ENCODE measurements at regions not wholly inside any gene's neighbourhood (a gene's known extent, or its start where the extent isn't known, plus 50 kb on each side); places are given as distances from the start of the nearest gene placed in this dataset.

DNA sequence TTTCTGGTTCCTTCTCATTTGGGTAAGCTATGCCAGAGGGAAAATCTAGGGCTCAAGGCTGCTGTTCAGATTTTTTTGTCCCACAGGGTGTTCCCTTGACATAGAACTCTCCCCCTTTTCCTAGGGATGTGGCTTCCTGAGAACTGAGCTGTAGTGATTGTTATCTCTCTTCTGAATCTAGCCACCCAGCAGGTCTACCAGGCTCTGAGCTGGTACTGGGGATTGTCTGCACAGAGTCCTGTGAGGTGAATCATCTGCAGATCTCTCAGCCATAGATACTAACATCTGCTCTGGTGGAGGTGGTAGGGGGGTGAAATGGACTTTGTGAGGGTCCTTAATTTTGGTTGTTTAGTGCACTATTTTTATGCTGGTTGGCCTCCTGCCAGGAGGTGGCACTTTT is 167.3 kb upstream of the PGR start:
- Histone ChIP-seq H3K9me3 (ENCODE audit: low read length) (no peaks in the 10 kb centered on the region), H3K4me3 (ENCODE audit: low read depth, low read length, poor library complexity, severe bottlenecking) (no peak overlapping the region), H3K4me1 (ENCODE audit: insufficient read depth, low read length, severe bottlenecking) (no peaks in the 10 kb centered on the region), H3K27ac (ENCODE audit: low read depth, low read length, poor library complexity, severe bottlenecking) (no peak overlapping the region), H3K9me2 (ENCODE audit: low read depth, low read length) (no peaks in the 10 kb centered on the region), H3K79me2 (ENCODE audit: insufficient read depth, low read length) (no peaks in the 10 kb centered on the region), H2AFZ (ENCODE audit: low read length) (no peak overlapping the region), H4K20me1 (ENCODE audit: insufficient read depth, low read length) (no peaks in the 10 kb centered on the region), H3K4me2 (ENCODE audit: low read length) (no peak overlapping the region), H3K36me3 (ENCODE audit: insufficient read depth, low read length) (no peaks in the 10 kb centered on the region), H3K9ac (ENCODE audit: low read length) (no peak overlapping the region), H3F3A (ENCODE audit: insufficient read depth, low read length) (no peaks in the 10 kb centered on the region), H3K27me3 (ENCODE audit: insufficient read depth, low read length) (no peaks in the 10 kb centered on the region)
- no peak for TF ChIP-seq EZH2 (IDR thresholded peaks at IDR 0.05; ENCODE audit: borderline replicate concordance, low read length)
- no peak for TF ChIP-seq CTCF (IDR thresholded peaks at IDR 0.05; ENCODE audit: low read length)

GRCh38 chr11:101292661-101293240 is 163.1 kb upstream of the PGR start:
- H2AFZ ChIP-seq (ENCODE audit: low read length) = no peak overlapping the region
- H3K9me2 ChIP-seq (ENCODE audit: low read depth, low read length) = no peaks in the 10 kb centered on the region
- no peaks in the 10 kb centered on the region for H3K27me3 ChIP-seq (ENCODE audit: insufficient read depth, low read length)
- H3K27ac ChIP-seq (ENCODE audit: low read depth, low read length, poor library complexity, severe bottlenecking) = no peak overlapping the region
- H3K9ac ChIP-seq (ENCODE audit: low read length) = no peak overlapping the region
- H3K79me2 ChIP-seq (ENCODE audit: insufficient read depth, low read length) = no peaks in the 10 kb centered on the region
- H3F3A ChIP-seq (ENCODE audit: insufficient read depth, low read length) = no peaks in the 10 kb centered on the region
- no peaks in the 10 kb centered on the region for H4K20me1 ChIP-seq (ENCODE audit: insufficient read depth, low read length)
- no peaks in the 10 kb centered on the region for H3K4me1 ChIP-seq (ENCODE audit: insufficient read depth, low read length, severe bottlenecking)
- no peak overlapping the region for H3K4me3 ChIP-seq (ENCODE audit: low read depth, low read length, poor library complexity, severe bottlenecking)
- H3K4me2 ChIP-seq (ENCODE audit: low read length) = no peak overlapping the region
- H3K9me3 ChIP-seq (ENCODE audit: low read length) = no peaks in the 10 kb centered on the region
- no peak for TF ChIP-seq EZH2 (IDR thresholded peaks at IDR 0.05; ENCODE audit: borderline replicate concordance, low read length)
- TF ChIP-seq CTCF (IDR thresholded peaks at IDR 0.05; ENCODE audit: low read length) = no peak
- no peaks in the 10 kb centered on the region for H3K36me3 ChIP-seq (ENCODE audit: insufficient read depth, low read length)

DNA sequence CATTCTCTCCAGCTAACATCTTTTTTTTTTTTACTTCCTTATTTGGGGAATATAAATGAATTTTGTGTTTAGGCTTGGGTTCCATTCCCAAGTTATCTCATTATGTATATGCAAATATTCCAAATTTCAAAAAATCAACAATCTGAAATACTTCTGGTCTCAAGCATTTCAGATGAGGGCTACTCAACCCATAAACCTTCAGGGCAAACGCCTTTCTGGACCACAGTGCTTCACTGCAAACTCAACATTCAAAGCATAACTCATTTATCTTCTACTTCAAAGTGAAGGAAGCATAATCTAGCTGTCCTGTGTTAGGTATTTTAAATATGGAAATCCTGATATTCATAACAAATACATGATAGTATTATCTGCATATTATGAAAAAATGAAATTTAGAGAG is 161.7 kb upstream of the PGR start:
- Histone ChIP-seq H3K36me3 (ENCODE audit: insufficient read depth, low read length) (no peaks in the 10 kb centered on the region), H3K27me3 (ENCODE audit: insufficient read depth, low read length) (no peaks in the 10 kb centered on the region), H3K27ac (ENCODE audit: low read depth, low read length, poor library complexity, severe bottlenecking) (no peak overlapping the region), H4K20me1 (ENCODE audit: insufficient read depth, low read length) (no peaks in the 10 kb centered on the region), H2AFZ (ENCODE audit: low read length) (no peak overlapping the region), H3K4me3 (ENCODE audit: low read depth, low read length, poor library complexity, severe bottlenecking) (no peak overlapping the region), H3K4me2 (ENCODE audit: low read length) (no peak overlapping the region), H3K9me3 (ENCODE audit: low read length) (no peaks in the 10 kb centered on the region), H3K79me2 (ENCODE audit: insufficient read depth, low read length) (no peaks in the 10 kb centered on the region), H3K9me2 (ENCODE audit: low read depth, low read length) (no peaks in the 10 kb centered on the region), H3K9ac (ENCODE audit: low read length) (no peak overlapping the region), H3F3A (ENCODE audit: insufficient read depth, low read length) (no peaks in the 10 kb centered on the region), H3K4me1 (ENCODE audit: insufficient read depth, low read length, severe bottlenecking) (no peaks in the 10 kb centered on the region)
- TF ChIP-seq EZH2 (IDR thresholded peaks at IDR 0.05; ENCODE audit: borderline replicate concordance, low read length) = no peak
- no peak for TF ChIP-seq CTCF (IDR thresholded peaks at IDR 0.05; ENCODE audit: low read length)
